ENCODE measurements at regions not wholly inside any gene's neighbourhood (a gene's known extent, or its start where the extent isn't known, plus 50 kb on each side); places are given as distances from the start of the nearest gene placed in this dataset.
"Not testable (repeated sequence)": the region's sequence is repeated elsewhere in the genome, so short reads cannot be mapped to it uniquely, and the experiment has no call there.

DNA sequence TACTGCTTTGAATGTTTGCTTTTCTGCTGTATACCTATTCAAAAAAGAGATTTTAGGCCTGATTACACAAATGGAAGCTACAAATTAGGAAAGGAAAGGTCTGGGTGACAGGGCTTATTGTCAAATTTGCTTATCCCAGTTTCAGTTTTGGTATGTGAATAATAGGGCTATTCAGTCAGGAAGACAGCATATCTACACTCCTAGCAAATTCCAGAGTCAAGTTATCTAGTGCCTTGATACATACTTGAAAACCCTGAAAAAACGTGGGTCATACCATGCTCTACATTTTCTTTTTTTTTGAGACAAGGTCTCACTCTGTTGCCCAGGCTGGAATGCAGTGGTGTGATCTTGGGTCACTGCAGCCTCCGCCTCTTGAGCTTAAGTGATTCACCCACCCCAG is 59.2 kb upstream of the CCDC180 start:
- H3K36me3 ChIP-seq (ENCODE audit: control insufficient read depth, insufficient read depth, low read length); DNase-seq (ENCODE audit: low read depth); H3K4me3 ChIP-seq (ENCODE audit: low read depth, low read length); H3K27me3 ChIP-seq (ENCODE audit: control insufficient read depth, insufficient read depth, low read length): not testable (repeated sequence)
- FAIRE-seq: peak; percentile 90

DNA sequence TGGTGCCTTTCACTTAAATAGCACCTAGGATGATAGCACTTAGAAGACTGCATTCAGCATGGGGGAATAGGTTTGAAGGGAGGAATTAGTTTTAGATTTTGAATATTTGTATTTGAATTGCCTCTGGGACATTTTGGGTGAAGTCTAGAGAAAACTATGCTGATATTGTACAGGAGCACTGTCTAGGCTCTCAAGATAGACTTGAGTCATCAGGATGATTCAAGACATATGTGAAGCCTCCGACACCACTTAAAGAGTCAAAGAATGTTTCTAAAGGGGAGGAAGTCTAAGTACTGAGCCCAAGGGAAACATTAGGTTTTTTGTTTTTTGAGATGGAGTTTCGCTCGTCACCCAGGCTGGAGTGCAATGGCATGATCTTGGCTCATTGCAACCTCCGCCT is 63.9 kb upstream of the CCDC180 start:
- H3K27me3 ChIP-seq (ENCODE audit: control insufficient read depth, insufficient read depth, low read length): peaks cover under 1% of the 10 kb centered on the region
- TF ChIP-seq, protein P1, sequence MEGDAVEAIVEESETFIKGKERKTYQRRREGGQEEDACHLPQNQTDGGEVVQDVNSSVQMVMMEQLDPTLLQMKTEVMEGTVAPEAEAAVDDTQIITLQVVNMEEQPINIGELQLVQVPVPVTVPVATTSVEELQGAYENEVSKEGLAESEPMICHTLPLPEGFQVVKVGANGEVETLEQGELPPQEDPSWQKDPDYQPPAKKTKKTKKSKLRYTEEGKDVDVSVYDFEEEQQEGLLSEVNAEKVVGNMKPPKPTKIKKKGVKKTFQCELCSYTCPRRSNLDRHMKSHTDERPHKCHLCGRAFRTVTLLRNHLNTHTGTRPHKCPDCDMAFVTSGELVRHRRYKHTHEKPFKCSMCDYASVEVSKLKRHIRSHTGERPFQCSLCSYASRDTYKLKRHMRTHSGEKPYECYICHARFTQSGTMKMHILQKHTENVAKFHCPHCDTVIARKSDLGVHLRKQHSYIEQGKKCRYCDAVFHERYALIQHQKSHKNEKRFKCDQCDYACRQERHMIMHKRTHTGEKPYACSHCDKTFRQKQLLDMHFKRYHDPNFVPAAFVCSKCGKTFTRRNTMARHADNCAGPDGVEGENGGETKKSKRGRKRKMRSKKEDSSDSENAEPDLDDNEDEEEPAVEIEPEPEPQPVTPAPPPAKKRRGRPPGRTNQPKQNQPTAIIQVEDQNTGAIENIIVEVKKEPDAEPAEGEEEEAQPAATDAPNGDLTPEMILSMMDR (IDR thresholded peaks at IDR 0.05; ENCODE audit: insufficient read depth, low read length, severe bottlenecking): no peak
- FAIRE-seq: no peak
- no peak for DNase-seq (ENCODE audit: low read depth)
- no peak overlapping the region for H3K4me3 ChIP-seq (ENCODE audit: low read depth, low read length)
- H3K36me3 ChIP-seq (ENCODE audit: control insufficient read depth, insufficient read depth, low read length): no peaks in the 10 kb centered on the region

DNA sequence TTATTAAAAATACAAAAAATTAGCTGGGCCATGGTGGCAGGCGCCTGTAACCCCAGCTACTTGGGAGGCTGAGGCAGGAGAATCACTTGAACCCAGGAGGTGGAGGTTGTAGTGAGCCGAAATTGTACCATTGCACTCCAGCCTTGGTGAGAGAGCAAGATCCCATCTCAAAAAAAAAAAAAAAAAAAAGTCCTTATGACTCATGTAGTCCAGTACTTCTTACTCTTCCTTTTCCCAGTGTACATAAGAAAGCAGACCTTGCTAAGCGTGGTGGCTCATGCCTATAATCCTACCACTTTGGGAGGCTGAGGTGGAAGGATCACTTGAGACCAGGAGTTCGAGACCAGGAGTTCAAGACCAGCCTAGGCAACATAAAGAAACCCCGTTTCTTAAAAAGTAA is 66.0 kb upstream of the CCDC180 start:
- not testable (repeated sequence) for H3K27me3 ChIP-seq (ENCODE audit: control insufficient read depth, insufficient read depth, low read length); H3K36me3 ChIP-seq (ENCODE audit: control insufficient read depth, insufficient read depth, low read length); FAIRE-seq; H3K4me3 ChIP-seq (ENCODE audit: low read depth, low read length)
- peak; percentile 13 for DNase-seq (ENCODE audit: low read depth)

DNA sequence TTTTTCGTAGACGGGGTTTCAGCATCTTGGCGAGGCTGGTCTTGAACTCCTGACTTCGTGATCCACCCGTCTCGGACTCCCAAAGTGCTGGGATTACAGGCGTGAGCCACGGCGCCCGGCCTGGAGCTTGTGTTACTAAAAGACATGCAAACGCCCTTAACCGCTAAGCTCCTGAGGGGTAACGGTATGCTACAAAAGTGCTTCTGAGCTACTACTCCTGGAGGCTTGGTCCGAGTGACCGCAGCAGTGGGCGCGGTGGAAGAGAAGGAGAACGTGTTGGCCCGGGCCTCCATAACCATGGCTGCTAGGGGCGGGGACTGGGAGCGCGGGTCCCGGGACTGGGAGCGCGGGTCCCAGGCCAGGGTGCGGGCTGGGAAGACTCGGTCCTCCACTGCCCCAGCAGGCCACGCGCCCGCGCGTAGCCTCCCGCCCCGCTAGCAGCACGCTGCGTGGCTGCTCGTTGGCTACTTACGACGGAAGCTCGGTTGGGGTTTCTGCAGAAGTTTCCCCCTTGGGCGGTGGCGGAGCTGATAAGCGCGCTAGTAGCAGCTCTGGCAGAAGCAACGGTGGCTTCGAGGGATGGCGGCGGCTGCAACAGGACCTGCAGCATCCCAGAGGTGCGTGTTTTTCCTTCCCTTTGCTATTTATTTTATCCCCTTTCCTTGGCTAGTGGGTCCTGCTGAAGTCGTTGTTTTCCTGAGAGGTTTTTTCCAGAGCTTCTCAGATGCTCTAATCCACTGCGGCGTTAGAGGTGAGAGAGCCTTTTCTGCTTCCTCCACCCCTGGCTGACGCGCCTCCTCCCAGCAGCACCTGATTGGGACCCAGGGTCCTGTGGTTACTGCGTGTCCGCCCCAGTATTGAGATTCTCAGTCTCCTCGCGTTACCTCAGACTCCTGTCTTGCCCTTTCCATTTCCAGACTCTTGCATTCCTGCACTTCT is 69.2 kb upstream of the CCDC180 start:
- Histone ChIP-seq H3K36me3 (ENCODE audit: control insufficient read depth, insufficient read depth, low read length) (no peaks in the 10 kb centered on the region), H3K4me3 (ENCODE audit: low read depth, low read length) (peak overlapping the region; percentile 22), H3K27me3 (ENCODE audit: control insufficient read depth, insufficient read depth, low read length) (peaks cover 9% of the 10 kb centered on the region)
- no peak for FAIRE-seq
- TF ChIP-seq, protein P1 (IDR thresholded peaks at IDR 0.05; ENCODE audit: insufficient read depth, low read length, severe bottlenecking): no peak
- peak; percentile 9 for DNase-seq (ENCODE audit: low read depth)

DNA sequence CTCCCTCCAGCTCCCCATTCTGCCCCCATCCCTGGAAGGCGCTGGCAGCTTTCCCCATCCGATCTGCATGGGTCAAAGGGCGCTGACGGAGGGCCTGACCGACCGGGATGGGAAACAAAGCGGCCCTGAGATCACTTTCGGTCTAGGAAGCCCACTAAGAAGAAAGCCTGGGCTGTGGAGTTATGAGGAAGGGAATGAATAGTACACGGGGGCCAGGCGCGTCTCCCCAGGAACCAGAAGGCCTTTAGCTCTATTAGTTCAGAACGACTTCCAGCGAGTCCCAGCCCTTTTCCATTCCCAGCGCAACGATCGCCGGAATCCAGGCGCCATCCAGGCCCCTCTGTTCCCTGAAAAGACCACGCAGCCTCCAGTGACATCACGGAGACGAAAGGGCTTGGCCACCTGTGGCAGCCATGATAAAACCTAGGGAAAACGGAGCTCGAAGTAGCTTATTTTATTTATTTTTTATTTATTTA is 70.1 kb upstream of the CCDC180 start:
- TF ChIP-seq, protein P1 (IDR thresholded peaks at IDR 0.05; ENCODE audit: insufficient read depth, low read length, severe bottlenecking): no peak

DNA sequence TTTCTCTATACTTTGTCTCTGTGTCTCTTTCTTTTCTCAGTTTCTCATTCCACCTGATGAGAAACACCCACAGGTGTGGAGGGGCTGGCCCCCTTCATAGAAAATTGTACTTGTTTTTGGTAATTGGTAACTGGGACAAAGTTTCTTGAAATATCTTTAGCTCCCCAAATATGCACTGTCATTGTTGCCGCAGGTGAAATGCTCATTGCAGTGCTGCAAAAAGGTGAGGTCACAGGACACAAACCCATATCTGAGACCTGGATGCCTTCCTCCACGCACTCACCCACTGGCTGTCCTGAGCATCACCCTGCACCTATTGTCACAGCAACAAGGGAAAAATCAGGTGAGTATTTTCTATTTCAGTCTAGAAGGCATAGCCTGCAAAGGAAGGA is 74.5 kb upstream of the CCDC180 start:
- H3K4me3 ChIP-seq (ENCODE audit: low read depth, low read length); DNase-seq (ENCODE audit: low read depth); H3K27me3 ChIP-seq (ENCODE audit: control insufficient read depth, insufficient read depth, low read length); FAIRE-seq; H3K36me3 ChIP-seq (ENCODE audit: control insufficient read depth, insufficient read depth, low read length): not testable (repeated sequence)

More for the DNA sequence above, 70.1 kb upstream of the CCDC180 start:
- H3K36me3 ChIP-seq (ENCODE audit: control insufficient read depth, insufficient read depth, low read length): no peaks in the 10 kb centered on the region
- FAIRE-seq (no peak), DNase-seq (ENCODE audit: low read depth) (no peak)
- no peak overlapping the region for H3K4me3 ChIP-seq (ENCODE audit: low read depth, low read length)
- H3K27me3 ChIP-seq (ENCODE audit: control insufficient read depth, insufficient read depth, low read length): peaks cover 9% of the 10 kb centered on the region

DNA sequence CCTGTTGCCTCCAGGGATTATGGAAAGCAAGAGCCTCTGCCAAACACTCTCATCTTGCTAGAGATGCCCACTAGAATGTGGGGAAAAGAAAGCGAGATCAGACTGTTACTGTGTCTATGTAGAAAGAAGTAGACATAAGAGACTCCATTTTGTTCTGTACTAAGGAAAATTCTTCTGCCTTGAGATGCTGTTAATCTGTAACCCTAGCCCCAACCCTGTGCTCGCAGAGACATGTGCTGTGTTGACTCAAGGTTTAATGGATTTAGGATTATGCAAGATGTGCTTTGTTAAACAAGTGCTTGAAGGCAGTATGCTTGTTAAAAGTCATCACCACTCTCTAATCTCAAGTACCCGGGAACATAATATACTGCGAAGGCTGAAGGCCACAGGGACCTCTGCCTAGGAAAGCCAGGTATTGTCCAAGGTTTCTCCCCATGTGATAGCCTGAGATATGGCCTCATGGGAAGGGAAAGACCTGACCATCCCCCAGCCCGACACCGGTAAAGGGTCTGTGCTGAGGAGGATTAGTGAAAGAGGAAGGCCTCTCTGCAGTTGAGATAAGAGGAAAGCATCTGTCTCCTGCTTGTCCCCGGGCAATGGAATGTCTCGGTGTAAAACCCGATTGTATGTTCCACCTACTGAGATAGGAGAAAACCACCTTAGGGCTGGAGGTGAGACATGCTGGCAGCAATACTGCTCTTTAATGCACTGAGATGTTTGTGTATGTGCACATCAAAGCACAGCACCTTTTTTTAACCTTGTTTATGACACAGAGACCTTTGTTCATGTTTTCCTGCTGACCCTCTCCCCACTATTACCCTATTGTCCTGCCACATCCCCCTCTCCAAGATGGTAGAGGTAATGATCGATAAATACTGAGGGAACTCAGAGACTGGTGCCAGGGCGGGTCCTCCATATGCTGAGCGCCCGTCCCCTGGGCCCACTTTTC is 75.1 kb upstream of the CCDC180 start:
- FAIRE-seq; H3K27me3 ChIP-seq (ENCODE audit: control insufficient read depth, insufficient read depth, low read length): not testable (repeated sequence)

DNA sequence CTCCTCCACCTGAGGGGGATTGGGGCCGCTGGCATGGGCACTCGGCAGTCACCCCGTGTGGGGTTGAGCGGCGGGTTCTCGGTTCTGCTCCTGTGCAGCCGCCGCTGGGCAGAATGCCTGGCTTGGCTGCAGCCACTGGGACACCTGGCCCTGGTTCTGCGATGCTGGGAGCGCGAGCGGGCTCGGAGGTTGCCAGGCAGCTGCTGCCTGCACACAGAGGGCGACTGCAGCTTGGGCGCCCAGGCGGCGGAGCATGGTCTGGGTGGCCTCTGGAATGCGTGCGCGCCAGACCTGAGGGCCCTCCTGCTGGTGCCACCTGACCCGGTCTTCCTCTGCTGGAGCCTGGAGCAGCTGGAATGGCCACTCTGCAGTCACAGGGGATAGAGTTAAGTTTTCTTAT is 85.1 kb upstream of the CCDC180 start:
- H3K36me3 ChIP-seq (ENCODE audit: control insufficient read depth, insufficient read depth, low read length); FAIRE-seq; DNase-seq (ENCODE audit: low read depth); H3K4me3 ChIP-seq (ENCODE audit: low read depth, low read length): not testable (repeated sequence)
- peaks cover 19% of the 10 kb centered on the region for H3K27me3 ChIP-seq (ENCODE audit: control insufficient read depth, insufficient read depth, low read length)

More for the DNA sequence above, 75.1 kb upstream of the CCDC180 start:
- H3K36me3 ChIP-seq (ENCODE audit: control insufficient read depth, insufficient read depth, low read length); H3K4me3 ChIP-seq (ENCODE audit: low read depth, low read length): not testable (repeated sequence)
- peak; percentile 44 for DNase-seq (ENCODE audit: low read depth)
